Panc1 (cell line): ENCODE measurements at regions not wholly inside any gene's neighbourhood (a gene's known extent, or its start where the extent isn't known, plus 50 kb on each side); places are given as distances from the start of the nearest gene placed in this dataset.

ENCODE experiments used
- ATAC-seq: fragments of 200-7000 bp; cut with Tn5 transposase; 2 replicates; pipeline ENCODE4 v1.9.1; 2020; ENCODE audit warnings: mild to moderate bottlenecking, moderate library complexity
- BruUV-seq: library from RNA; stranded (reverse); fragments of 400-500 nt; replicated peaks from 2 replicates; lab custom pipeline; 2021; lab: Mats Ljungman, UMichigan
- CTCF ChIA-PET: fragments of 300-600 bp; sonication (Branson Sonifier 250); formaldehyde crosslinking; loops from one replicate; lab custom pipeline; 2022; ENCODE audit warnings: antibody characterized with exemption; lab: Charles Lee
- POLR2A ChIA-PET: fragments of 300-600 bp; sonication (Branson Sonifier 250); formaldehyde crosslinking; loops from one replicate; lab custom pipeline; 2022; ENCODE audit warnings: antibody characterized with exemption; lab: Charles Lee
- DNase-seq: peaks from one replicate; pipeline ENCODE4 v3.0.0-alpha.2; 2010; ENCODE audit warnings: low read depth, low spot score
- H3K27ac ChIP-seq: 2 replicates; pipeline ENCODE4 v1.5.1; 2011; ENCODE audit warnings: mild to moderate bottlenecking, low read length, inconsistent platforms
- H3K27me3 ChIP-seq: fragments of 200-500 bp; sonication (Bioruptor generic); 2 replicates; pipeline ENCODE4 v1.6.0; 2014; ENCODE audit warnings: low read length, inconsistent platforms; ENCODE audit not compliant: control insufficient read depth, insufficient read depth
- H3K36me3 ChIP-seq: fragments of 200-500 bp; sonication (Bioruptor generic); 2 replicates; pipeline ENCODE4 v1.5.1; 2014; ENCODE audit warnings: inconsistent platforms, mild to moderate bottlenecking, low read length, moderate library complexity; ENCODE audit not compliant: control insufficient read depth, insufficient read depth
- H3K4me1 ChIP-seq: 2 replicates; pipeline ENCODE4 v1.5.1; 2011; ENCODE audit warnings: inconsistent platforms, mild to moderate bottlenecking, low read length, moderate library complexity; ENCODE audit not compliant: control insufficient read depth, insufficient read depth
- H3K4me3 ChIP-seq, 2 experiments: 2 replicates each; pipeline ENCODE4 v1.5.1; 2011 to 2012; ENCODE audit warnings: low read depth in 2 of 2, low read length in 2 of 2, mild to moderate bottlenecking in 2 of 2, inconsistent platforms in 1 of 2, moderate library complexity in 1 of 2
- H3K9me3 ChIP-seq: fragments of 200-500 bp; sonication (Bioruptor generic); 2 replicates; pipeline ENCODE4 v1.5.1; 2014; ENCODE audit warnings: low read depth, mild to moderate bottlenecking, inconsistent platforms, low read length, moderate library complexity; ENCODE audit not compliant: control insufficient read depth, insufficient read depth
- CTCF ChIP-seq: fragments of 450-650 bp; IDR thresholded peaks from 2 replicates; pipeline ENCODE4 v1.5.1; 2017; ENCODE audit warnings: mild to moderate bottlenecking
- POLR2AphosphoS5 ChIP-seq: IDR thresholded peaks from 2 replicates; pipeline ENCODE4 v1.6.1; 2012; ENCODE audit warnings: mild to moderate bottlenecking, low read depth, low read length, moderate library complexity
- REST ChIP-seq, 2 experiments: IDR thresholded peaks; 2 replicates each; pipeline ENCODE4 v1.6.1; 2011 to 2012; ENCODE audit warnings: low read depth in 2 of 2, control low read depth in 1 of 2, low read length in 1 of 2, mild to moderate bottlenecking in 1 of 2, moderate library complexity in 1 of 2; ENCODE audit not compliant: insufficient read depth in 1 of 2
- SIN3A ChIP-seq: IDR thresholded peaks from 2 replicates; pipeline ENCODE4 v1.6.1; 2012; ENCODE audit warnings: low read depth, mild to moderate bottlenecking, low read length, moderate library complexity, borderline replicate concordance; ENCODE audit not compliant: insufficient read depth
- TCF7L2 ChIP-seq: IDR thresholded peaks from 2 replicates; pipeline ENCODE4 v1.6.1; 2011; ENCODE audit warnings: mild to moderate bottlenecking, low read depth, low read length, inconsistent platforms
- in situ Hi-C: cut with HindIII; loops from 2 replicates; pipeline ENCODE4 v1.10.0; 2016; ENCODE audit warnings: low sequenced_read_pairs, low pct_unique_long_range_greater_than_20kb
- intact Hi-C: fragments of 100-400 bp; cut with micrococcal nuclease; formaldehyde crosslinking; loops from one replicate; pipeline ENCODE4 v1.10.0; 2022; ENCODE audit not compliant: unreplicated experiment

DNA sequence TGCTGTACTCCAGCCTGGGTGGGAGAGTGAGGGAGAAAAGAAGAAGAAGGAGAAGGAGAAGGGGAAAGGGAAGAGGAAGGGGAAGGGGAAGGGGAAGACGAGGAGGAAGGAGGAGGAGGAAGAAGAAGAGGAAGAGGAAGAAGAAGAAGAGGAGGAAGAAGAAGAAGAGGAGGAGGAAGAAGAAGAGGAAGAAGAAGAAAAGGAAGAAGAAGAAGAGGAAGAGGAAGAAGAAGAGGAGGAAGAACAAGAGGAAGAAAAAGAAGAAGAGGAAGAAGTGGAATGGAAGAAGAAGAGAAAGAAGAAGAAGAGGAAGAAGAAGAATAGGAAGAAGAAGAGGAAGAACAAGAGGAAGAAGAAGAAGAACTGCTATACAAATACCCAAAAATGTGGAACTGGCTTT lies 507.4 kb upstream of the TMPO start:
- H3K4me3 ChIP-seq: no peak overlapping the region
- CTCF ChIA-PET: no interaction called here
- H3K4me1 ChIP-seq: no peaks in the 10 kb centered on the region
- H3K36me3 ChIP-seq: no peaks in the 10 kb centered on the region
- H3K27ac ChIP-seq: no peak overlapping the region
- BruUV-seq: no TSS peak
- in situ Hi-C loops: no loop called here
- POLR2A ChIA-PET: no interaction called here
- no peaks in the 10 kb centered on the region for H3K9me3 ChIP-seq
- DNase-seq: no peak
- ATAC-seq: no peak
- intact Hi-C loops: loop anchor here (10.0 kb wide), 1 partner anchor 1013 kb away; no protein-coding TSS in a partner anchor
- TF ChIP-seq REST (IDR thresholded peaks at IDR 0.05; ENCODE audit: insufficient read depth in 1 of 2, low read depth in 2 of 2, low read length in 1 of 2): no peak
- TF ChIP-seq CTCF: no peak
- TF ChIP-seq POLR2AphosphoS5: no peak
- no peak for TF ChIP-seq SIN3A
- TF ChIP-seq TCF7L2: no peak
- H3K27me3 ChIP-seq: no peaks in the 10 kb centered on the region

GRCh38 chr12:98013560-98013959 lies 501.8 kb upstream of the TMPO start:
- ATAC-seq (no peak), DNase-seq (no peak)
- ChIA-PET CTCF (no interaction called here), POLR2A (no interaction called here)
- TF ChIP-seq TCF7L2: no peak
- TF ChIP-seq REST (IDR thresholded peaks at IDR 0.05; ENCODE audit: insufficient read depth in 1 of 2, low read depth in 2 of 2, low read length in 1 of 2): no peak
- TF ChIP-seq CTCF: no peak
- TF ChIP-seq SIN3A: no peak
- no peak for TF ChIP-seq POLR2AphosphoS5
- Histone ChIP-seq H3K4me3 (no peak overlapping the region), H3K9me3 (no peaks in the 10 kb centered on the region), H3K4me1 (no peaks in the 10 kb centered on the region), H3K36me3 (no peaks in the 10 kb centered on the region), H3K27ac (no peak overlapping the region), H3K27me3 (no peaks in the 10 kb centered on the region)
- in situ Hi-C loops (no loop called here), intact Hi-C loops (no loop called here)
- no TSS peak for BruUV-seq
